GM21447 (cell line): ENCODE measurements at regions not wholly inside any gene's neighbourhood (a gene's known extent, or its start where the extent isn't known, plus 50 kb on each side); places are given as distances from the start of the nearest gene placed in this dataset.

Experiments used
- ATAC-seq: cut with Tn5 transposase; IDR thresholded peaks from one replicate; pipeline ENCODE4 v1.9.1; 2021; ENCODE audit not compliant: unreplicated experiment

DNA sequence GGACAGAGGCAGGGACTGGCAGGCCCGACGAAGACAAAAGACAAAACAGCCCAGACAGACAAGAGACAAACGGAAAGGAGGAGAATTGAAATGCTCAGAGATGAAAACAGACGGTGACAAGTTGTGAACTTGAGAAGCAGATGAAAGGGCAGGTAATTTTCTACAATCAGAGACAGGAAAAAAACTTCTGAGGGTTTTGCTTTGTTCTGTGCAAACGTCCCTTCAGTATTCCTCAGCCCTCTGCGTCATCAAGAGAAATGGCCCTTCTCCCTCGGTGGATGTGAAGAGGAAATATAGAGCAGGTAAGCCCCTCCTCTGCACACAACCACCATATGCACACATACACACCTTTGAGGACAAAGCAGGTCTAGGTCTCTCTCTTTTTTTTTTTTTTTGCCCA is 206.6 kb downstream of the UACA start:
- ATAC-seq, result no peak

DNA sequence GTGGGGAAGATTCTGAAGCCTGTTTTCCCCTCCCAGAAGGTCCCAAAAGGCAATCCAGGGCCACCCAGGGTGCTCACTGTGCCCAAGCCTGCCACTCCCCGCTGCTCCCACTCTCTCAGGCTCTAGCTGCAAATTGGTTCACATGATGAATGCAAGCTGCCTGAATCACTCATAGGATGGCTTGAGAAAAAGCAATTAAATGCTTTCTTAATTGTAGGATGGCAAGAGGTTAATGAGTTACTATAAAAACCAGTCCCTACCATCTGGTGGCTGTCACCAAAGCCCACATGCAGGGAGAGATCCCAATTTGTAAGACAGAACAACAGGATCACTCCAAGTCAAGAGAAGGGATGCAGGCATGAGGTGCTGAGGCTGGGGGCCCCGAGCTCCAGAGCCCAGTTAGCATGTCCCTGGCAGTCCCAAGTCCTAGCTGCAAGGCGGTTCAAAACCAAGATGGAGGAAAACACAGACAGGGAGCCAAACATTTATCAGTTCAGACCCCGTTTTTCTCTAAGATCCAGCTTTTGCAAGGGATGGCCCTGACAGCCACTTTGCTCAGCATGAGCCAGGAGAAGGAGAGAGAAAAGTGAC is 207.1 kb downstream of the UACA start:
- no peak for ATAC-seq

- ATAC-seq, result no peak
These were observed 207.6 kb downstream of the UACA start for GRCh38 chr15:70555713-70556112.

DNA sequence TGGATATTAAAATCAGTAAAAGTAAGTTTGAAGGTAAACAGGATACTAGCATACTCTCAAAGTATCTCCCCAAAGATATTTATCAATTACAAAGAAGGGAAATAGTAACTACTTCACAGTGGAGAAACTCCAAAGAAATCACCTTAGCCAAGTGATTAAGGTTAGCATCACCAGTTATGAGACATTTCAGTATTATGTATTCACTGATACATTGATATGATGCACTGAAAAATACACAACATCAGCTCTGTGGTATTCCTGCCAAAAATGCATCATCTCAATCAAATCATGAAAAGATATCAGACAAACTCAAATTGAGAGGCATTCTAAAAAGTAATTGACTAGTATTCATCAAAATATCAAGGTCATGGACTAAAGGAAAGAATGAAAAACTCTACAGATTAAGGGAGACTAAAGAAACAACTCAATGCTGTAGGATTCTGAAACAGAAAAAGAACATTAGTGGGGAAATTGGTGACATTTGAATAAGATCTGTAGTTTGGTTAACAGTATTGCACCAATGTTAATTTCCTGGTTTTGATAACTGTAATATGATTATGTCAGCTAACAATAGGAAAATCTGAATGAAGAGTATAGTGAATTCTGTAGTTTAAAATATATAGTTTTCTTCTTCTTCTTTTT is 215.4 kb downstream of the UACA start:
- ATAC-seq, result no peak

DNA sequence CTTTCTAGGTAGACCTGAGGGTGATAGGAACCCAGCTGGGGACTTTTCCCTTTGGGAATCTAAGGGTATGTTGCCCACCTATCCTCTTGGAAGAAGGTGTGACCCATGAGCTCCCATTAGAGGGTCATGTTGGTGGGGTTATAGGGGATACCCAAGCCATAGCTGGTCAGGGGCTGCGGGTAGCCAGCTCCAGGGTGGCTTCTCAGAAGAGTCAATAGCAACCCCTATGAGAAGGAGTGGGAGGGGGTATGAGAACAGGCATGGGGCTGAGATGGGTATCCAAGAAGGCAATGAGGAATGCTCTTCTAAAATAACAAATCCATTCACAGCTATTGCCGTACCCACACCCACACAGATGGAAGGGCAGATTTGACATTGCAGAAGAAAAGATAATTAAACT is 217.8 kb downstream of the UACA start:
- ATAC-seq, result no peak

DNA sequence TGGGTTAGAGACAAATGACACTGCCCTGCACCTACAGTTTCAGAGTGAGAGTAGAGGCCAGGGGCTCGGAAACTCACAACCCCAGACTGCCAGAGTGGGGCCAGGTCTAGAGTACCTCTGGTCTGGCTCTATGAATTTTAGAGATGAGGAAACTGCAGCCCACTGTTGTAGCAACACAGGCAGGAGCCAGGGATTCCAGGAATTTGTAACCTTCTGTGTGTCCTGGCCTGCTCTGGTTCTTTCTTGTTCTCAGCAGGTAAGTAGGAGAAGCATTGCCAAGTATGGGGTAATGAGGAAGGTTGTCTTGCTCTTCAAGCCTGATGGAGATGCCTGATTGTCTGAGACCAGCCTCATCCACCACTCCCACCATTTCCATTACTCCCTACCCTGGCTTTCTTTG is 221.8 kb downstream of the UACA start:
- ATAC-seq, result no peak

GRCh38 chr15:70539912-70540530 is 223.3 kb downstream of the UACA start:
- ATAC-seq, result no peak

DNA sequence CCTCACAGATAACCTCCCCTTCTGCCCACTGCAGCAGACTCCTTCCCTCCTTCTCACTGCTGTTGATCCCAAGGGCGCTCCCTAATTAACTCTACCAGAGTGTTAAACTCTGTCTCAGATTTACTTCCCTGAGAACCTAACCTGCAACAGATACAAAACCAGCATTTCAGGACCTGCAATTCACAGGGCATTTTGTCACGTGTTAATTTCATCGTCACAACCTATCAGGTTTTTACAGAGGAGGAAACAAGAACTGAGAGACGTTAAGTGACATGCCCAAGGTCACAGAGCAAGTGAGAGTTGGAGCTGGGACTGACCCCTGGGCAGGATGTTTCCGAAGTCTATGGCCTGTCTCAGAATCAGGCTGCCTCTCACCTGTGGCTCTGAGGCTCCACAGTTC is 223.9 kb downstream of the UACA start:
- no peak for ATAC-seq

GRCh38 chr15:70538278-70538677 is 225.1 kb downstream of the UACA start:
- ATAC-seq, result no peak

DNA sequence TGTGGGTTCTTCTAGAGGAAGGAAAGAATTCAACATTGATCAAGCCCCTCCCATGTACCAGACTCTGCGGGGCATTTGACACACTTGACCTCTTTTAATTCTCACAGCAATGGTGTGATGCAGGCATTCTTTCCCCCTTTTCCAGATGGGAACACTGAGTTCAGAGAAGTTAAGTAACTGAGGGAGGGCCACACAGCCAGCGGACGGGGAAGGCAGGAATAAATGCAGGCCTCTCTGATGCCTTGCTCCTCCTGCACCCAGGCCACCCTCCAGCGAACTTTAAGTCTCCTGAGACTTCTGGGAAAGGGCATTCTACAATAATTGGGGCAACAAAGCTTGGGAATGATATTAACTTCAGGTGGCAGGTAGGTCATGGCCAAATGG is 227.4 kb downstream of the UACA start:
- ATAC-seq, result no peak

DNA sequence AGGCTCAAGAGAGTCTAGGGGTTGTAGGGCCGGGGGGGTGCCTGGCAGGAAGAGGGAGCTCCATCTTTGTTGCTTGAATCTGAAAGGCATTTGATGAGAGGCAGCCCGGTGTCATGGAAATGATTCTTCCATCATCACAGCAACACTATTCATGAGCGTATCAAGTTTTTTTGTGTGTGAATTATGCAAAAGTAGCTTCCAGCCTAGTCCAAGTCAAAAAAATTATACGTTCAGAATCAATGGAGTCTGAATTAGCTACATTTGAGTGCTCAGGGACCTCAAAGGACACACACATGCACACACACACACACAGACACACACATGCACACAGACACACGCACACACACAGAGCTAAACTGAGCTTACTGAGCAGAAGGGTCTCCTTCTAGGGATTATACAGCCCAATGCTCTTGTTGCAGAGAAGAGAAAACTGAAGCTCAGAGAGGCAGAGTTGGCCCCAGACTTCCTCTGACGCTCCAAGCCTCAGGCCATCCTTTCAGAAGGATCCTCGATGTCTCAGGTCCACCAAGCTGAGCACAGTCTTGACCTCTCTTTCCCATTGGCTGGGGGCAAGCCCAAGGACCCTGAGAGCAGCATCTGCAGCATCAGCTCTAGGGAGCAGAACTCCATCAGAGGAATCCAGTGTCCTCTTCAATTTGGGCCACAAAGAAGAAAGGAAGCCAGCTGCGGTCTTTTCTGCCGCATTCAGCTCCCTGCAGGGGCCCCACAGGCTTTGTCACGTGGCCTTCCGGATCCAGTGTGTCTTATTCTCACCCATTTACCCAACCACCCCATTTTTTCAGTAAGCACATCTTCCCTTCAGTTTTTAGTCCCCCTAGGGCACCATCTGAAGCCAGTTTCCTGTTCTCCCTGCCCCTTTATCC is 228.0 kb downstream of the UACA start:
- ATAC-seq, result no peak

- no peak for ATAC-seq
These were observed 229.2 kb downstream of the UACA start for GRCh38 chr15:70533931-70534742.

DNA sequence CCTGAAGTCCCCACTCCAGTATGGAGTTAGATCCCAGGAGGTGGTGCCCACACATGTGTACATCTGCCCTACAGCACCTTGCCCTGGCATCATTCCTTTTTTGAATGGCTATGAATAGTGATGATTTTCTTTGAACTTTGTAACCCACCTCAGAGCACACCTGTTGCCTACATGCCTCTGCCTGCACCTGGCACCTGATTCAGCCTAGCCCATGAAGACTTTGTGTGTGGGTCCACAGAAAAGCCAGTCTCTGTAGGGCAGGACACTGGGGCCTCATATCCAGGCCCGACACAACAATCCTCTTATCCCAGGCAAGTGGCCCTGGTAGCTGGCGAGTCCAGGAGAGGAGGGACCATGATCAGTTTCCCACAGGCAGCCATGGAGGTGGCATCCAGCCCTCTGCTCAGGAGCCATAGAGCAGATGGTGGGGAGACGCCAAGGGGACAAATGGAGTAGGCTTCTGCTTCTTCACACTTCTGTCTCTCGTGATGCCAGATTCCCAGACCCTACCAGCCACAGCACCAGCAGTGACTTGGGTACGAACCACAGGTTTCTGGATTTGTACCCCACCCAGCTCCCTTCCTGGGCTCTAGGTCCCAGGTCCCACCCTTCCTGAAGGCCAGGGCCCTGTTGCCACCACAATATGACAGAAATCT is 230.7 kb downstream of the UACA start:
- no peak for ATAC-seq

DNA sequence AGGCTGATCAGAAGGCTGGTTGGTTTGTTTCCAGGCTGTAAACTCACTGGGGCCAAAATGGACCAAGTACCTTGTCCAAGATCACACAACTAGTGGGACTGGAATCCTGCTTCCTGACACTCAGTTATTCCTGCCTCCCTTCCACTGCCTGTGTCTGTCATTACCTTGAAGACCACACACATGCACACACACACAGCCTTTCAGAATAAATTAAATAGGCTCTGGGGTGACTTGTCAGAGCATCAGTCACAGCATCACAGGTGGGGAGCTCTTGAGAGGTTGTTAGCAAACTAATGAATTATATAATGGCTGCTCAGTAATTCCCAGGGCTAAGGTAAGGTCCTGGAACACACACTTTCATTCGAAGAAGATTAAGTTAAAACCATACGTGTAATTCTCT is 231.8 kb downstream of the UACA start:
- no peak for ATAC-seq

- ATAC-seq, result no peak
These were observed 232.5 kb downstream of the UACA start for GRCh38 chr15:70530906-70531305.

- ATAC-seq, result no peak
These were observed 232.9 kb downstream of the UACA start for GRCh38 chr15:70530503-70530902.

DNA sequence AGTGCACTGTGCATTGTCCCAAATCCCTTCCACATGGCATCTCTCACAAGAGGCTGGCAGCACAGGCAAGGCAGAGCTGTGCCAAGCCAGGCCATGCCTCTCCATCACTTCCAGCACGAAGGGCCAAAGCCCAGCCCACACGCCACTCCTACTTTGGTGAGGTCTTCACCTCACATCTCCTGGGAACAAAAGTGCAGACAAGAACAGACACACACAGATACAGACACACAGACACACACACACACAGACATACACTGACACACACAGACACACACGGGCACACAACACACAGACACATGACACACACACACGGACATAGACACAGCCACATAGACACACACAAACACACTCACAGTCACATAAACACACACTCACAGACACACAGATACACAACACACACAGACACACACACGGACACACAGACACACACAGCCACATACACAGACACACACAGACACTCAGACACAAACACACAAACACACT is 233.3 kb downstream of the UACA start:
- no peak for ATAC-seq

- ATAC-seq, result no peak
These were observed 234.5 kb downstream of the UACA start for GRCh38 chr15:70528816-70529215.

GRCh38 chr15:70528270-70528706 is 235.1 kb downstream of the UACA start:
- ATAC-seq, result peak; percentile 89

DNA sequence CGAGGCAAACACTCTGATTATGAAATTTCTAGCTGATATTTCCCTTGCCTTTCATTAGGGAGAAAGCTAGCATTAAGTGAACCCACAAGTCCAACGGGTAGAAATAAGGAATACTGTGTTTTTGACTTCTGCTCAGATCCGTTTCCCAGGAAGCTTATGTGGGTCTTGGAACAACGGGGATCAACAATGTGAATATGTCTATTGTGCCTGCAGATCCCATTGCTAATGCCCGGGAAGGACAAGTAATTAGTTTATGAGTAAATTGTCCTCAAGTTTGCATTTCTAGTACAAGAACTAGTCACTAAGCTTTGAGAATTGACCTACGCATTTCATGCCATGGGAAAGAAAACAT is 236.4 kb downstream of the UACA start:
- ATAC-seq, result no peak
